Mammary epithelial cell (primary cell): ENCODE measurements at regions not wholly inside any gene's neighbourhood (a gene's known extent, or its start where the extent isn't known, plus 50 kb on each side); places are given as distances from the start of the nearest gene placed in this dataset.

ENCODE experiments used
- CTCF ChIP-seq, 2 donors: IDR thresholded peaks in 1 of 2; conservative IDR thresholded peaks in 1 of 2; 2 replicates each; pipeline ENCODE4 v1.5.1; 2011 to 2012; ENCODE audit warnings: inconsistent platforms in 2 of 2, low read length in 2 of 2, mild to moderate bottlenecking in 2 of 2, control low read depth in 1 of 2, low read depth in 1 of 2; ENCODE audit not compliant: insufficient read depth in 1 of 2; ENCODE audit errors: extremely low read depth in 1 of 2
- EZH2 ChIP-seq: IDR thresholded peaks from 2 replicates; pipeline ENCODE4 v1.6.1; 2012; ENCODE audit warnings: low read length, inconsistent platforms, borderline replicate concordance

- TF ChIP-seq CTCF (conservative IDR thresholded peaks at IDR 0.05 in 1 of 2, IDR thresholded peaks at IDR 0.05 in 1 of 2; ENCODE audit: extremely low read depth in 1 of 2, insufficient read depth in 1 of 2, low read depth in 1 of 2, low read length in 2 of 2) (no peak), EZH2 (no peak)
Observed at GRCh38 chr9:96022445-96023051, 147.1 kb downstream of the ERCC6L2 start.
